ENCODE measurements at regions not wholly inside any gene's neighbourhood (a gene's known extent, or its start where the extent isn't known, plus 50 kb on each side); places are given as distances from the start of the nearest gene placed in this dataset.

- Mint-ChIP-seq H3K27me3 (no peaks in the 10 kb centered on the region), H3K9me3 (no peaks in the 10 kb centered on the region), H3K27ac (no peak overlapping the region), H3K36me3 (ENCODE audit: low read depth) (no peaks in the 10 kb centered on the region), H3K4me3 (no peak overlapping the region), H3K4me1 (no peaks in the 10 kb centered on the region)
- CTCF ChIA-PET, result no interaction called here
- ATAC-seq (ENCODE audit: low read depth) (no peak), DNase-seq (no peak)
- POLR2A ChIA-PET, result no interaction called here
- TF ChIP-seq CTCF (IDR thresholded peaks at IDR 0.05), result no peak
- intact Hi-C loops (cut with micrococcal nuclease), result no loop called here
These were observed 290.8 kb upstream of the MDGA2 start for GRCh38 chr14:47966076-47966810.

- DNase-seq, result no peak
- POLR2A ChIA-PET, result no interaction called here
- no peak overlapping the region for H3K27ac Mint-ChIP-seq
These were observed 286.2 kb upstream of the MDGA2 start for GRCh38 chr14:47961634-47962033.

GRCh38 chr14:47959740-47960139 lies 284.3 kb upstream of the MDGA2 start:
- ChIA-PET CTCF (no interaction called here), POLR2A (no interaction called here)
- Mint-ChIP-seq H3K36me3 (ENCODE audit: low read depth) (no peaks in the 10 kb centered on the region), H3K9me3 (no peaks in the 10 kb centered on the region), H3K27me3 (no peaks in the 10 kb centered on the region), H3K4me1 (no peaks in the 10 kb centered on the region), H3K4me3 (no peak overlapping the region), H3K27ac (no peak overlapping the region)
- DNase-seq (no peak), ATAC-seq (ENCODE audit: low read depth) (no peak)
- intact Hi-C loops (cut with micrococcal nuclease), result no loop called here
- TF ChIP-seq CTCF (IDR thresholded peaks at IDR 0.05), result no peak

More at GRCh38 chr14:47961634-47962033, 286.2 kb upstream of the MDGA2 start:
- Mint-ChIP-seq H3K27me3 (no peaks in the 10 kb centered on the region), H3K4me1 (no peaks in the 10 kb centered on the region), H3K36me3 (ENCODE audit: low read depth) (no peaks in the 10 kb centered on the region), H3K9me3 (no peaks in the 10 kb centered on the region), H3K4me3 (no peak overlapping the region)
- ATAC-seq (ENCODE audit: low read depth), result no peak
- TF ChIP-seq CTCF (IDR thresholded peaks at IDR 0.05), result no peak
- CTCF ChIA-PET, result no interaction called here
- intact Hi-C loops (cut with micrococcal nuclease), result no loop called here

- ATAC-seq (ENCODE audit: low read depth) (no peak), DNase-seq (no peak)
- Mint-ChIP-seq H3K36me3 (ENCODE audit: low read depth) (no peaks in the 10 kb centered on the region), H3K9me3 (no peaks in the 10 kb centered on the region), H3K4me3 (no peak overlapping the region), H3K27ac (no peak overlapping the region), H3K4me1 (no peaks in the 10 kb centered on the region), H3K27me3 (no peaks in the 10 kb centered on the region)
- intact Hi-C loops (cut with micrococcal nuclease), result no loop called here
- no peak for TF ChIP-seq CTCF (IDR thresholded peaks at IDR 0.05)
- ChIA-PET CTCF (no interaction called here), POLR2A (no interaction called here)
These were observed 273.6 kb upstream of the MDGA2 start for GRCh38 chr14:47949006-47949405.

GRCh38 chr14:47935332-47935731 lies 259.9 kb upstream of the MDGA2 start:
- no peak for DNase-seq
- intact Hi-C loops (cut with micrococcal nuclease), result no loop called here
- no peak for TF ChIP-seq CTCF (IDR thresholded peaks at IDR 0.05)
- H3K9me3 Mint-ChIP-seq, result no peaks in the 10 kb centered on the region
- ChIA-PET CTCF (no interaction called here), POLR2A (no interaction called here)
- H3K36me3 Mint-ChIP-seq (ENCODE audit: low read depth), result no peaks in the 10 kb centered on the region
- peaks cover 13% of the 10 kb centered on the region for H3K4me1 Mint-ChIP-seq
- no peak overlapping the region for H3K4me3 Mint-ChIP-seq
- no peak for ATAC-seq (ENCODE audit: low read depth)
- H3K27me3 Mint-ChIP-seq, result no peaks in the 10 kb centered on the region
- no peak overlapping the region for H3K27ac Mint-ChIP-seq
